ENCODE measurements at regions not wholly inside any gene's neighbourhood (a gene's known extent, or its start where the extent isn't known, plus 50 kb on each side); places are given as distances from the start of the nearest gene placed in this dataset.

GRCh38 chr2:88859461-88859860 lies 168.0 kb downstream of the RPIA start:
- Histone ChIP-seq H3K4me1 (peaks cover 0 to 7% (median 3%) of the 10 kb centered on the region in 3 donors), H3K27ac (no peak overlapping the region), H3K4me3 (peak overlapping the region in 1 of 4 donors; percentile 12), H3K9me3 (no peaks in the 10 kb centered on the region), H3K27me3 (no peaks in the 10 kb centered on the region), H3K36me3 (no peaks in the 10 kb centered on the region)
- intact Hi-C loops (cut with DNase I) = no loop called here
- 89 to 93% methylated on average over 10 to 16 of the region's 16 CpGs for WGBS, 2 donors
- TF ChIP-seq POLR2A (IDR thresholded peaks at IDR 0.05) = no peak
- TF ChIP-seq CTCF (IDR thresholded peaks at IDR 0.05) = no peak
- no peak for DNase-seq

DNA sequence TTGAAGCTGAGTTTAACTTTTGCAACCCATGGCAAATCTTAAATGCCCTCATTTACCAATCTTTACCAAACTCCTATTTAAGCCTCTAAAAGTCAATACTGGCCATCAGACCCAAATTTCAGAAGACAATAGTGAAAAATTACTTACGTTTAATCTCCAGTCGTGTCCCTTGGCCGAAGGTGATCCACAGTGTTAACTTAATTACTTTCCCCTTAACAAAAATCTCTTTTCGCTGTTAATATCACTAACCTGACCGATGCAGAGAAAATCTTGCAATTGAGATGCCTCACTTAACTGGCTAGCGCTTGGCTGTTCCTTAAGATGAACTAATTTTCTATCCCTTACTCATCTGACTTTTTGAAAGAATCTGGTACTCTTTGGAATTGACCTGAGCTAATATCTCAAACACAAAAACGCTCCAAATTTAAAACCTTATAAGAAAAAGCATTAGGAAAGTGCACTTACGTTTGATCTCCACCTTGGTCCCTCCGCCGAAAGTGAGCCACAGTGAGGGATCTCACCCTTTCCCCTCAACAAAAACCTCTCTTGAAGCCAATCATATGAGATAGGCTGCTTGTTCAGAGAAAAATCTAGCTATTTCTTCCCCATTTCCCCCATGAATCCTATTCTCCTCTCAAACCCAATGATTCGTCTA lies 169.1 kb downstream of the RPIA start:
- 68 to 83% methylated on average over 11 of the region's 11 CpGs for WGBS, 2 donors
- peak overlapping the region in 2 of 4 donors; percentile 5 to 18 for H3K4me3 ChIP-seq
- H3K4me1 ChIP-seq = peaks cover 0 to 7% (median 3%) of the 10 kb centered on the region in 3 donors
- no peaks in the 10 kb centered on the region for H3K36me3 ChIP-seq
- DNase-seq = no peak
- H3K27me3 ChIP-seq = no peaks in the 10 kb centered on the region
- intact Hi-C loops (cut with DNase I) = no loop called here
- H3K9me3 ChIP-seq = no peaks in the 10 kb centered on the region
- H3K27ac ChIP-seq = no peak overlapping the region
- TF ChIP-seq CTCF (IDR thresholded peaks at IDR 0.05) = no peak
- TF ChIP-seq POLR2A (IDR thresholded peaks at IDR 0.05) = no peak

- 30 to 36% methylated on average over 6 of the region's 6 CpGs for WGBS, 2 donors
- no peaks in the 10 kb centered on the region for H3K9me3 ChIP-seq
- H3K27ac ChIP-seq = no peak overlapping the region
- H3K36me3 ChIP-seq = no peaks in the 10 kb centered on the region
- TF ChIP-seq POLR2A (IDR thresholded peaks at IDR 0.05) (peak in 1 of 4 donors; percentile 21), CTCF (IDR thresholded peaks at IDR 0.05) (no peak)
- peaks cover 0 to 4% (median 0%) of the 10 kb centered on the region in 4 donors for H3K27me3 ChIP-seq
- no peak overlapping the region for H3K4me3 ChIP-seq
- DNase-seq = no peak
- intact Hi-C loops (cut with DNase I) = no loop called here
- no peaks in the 10 kb centered on the region for H3K4me1 ChIP-seq
These were observed 174.4 kb downstream of the RPIA start for GRCh38 chr2:88865801-88866371.

DNA sequence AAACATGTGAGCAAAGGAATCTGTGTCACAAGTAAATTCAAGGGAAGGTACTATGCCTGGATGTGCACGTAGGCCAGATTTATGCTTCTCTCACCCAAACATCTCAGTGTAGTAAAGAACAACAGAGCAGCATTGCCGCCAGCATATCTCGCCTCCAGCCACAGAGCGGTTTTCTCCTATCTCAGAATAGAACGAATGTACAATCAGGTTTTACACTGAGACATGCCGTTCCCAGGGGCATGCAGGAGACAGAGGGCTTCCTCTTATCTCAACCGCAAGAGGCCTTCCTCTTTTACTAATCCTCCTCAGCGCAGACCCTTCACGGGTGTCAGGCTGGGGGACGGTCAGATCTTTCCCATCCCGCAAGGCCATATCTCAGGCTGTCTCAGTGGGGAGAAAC lies 175.3 kb downstream of the RPIA start:
- peaks cover 0 to 8% (median 0%) of the 10 kb centered on the region in 4 donors for H3K27me3 ChIP-seq
- H3K4me3 ChIP-seq = no peak overlapping the region
- H3K27ac ChIP-seq = no peak overlapping the region
- no peaks in the 10 kb centered on the region for H3K36me3 ChIP-seq
- intact Hi-C loops (cut with DNase I) = no loop called here
- no peak for DNase-seq
- no peaks in the 10 kb centered on the region for H3K9me3 ChIP-seq
- WGBS, 2 donors = 56 to 61% methylated on average over 7 to 11 of the region's 11 CpGs
- no peaks in the 10 kb centered on the region for H3K4me1 ChIP-seq
- no peak for TF ChIP-seq POLR2A (IDR thresholded peaks at IDR 0.05)
- TF ChIP-seq CTCF (IDR thresholded peaks at IDR 0.05) = no peak

GRCh38 chr2:88868861-88869260 lies 177.4 kb downstream of the RPIA start:
- TF ChIP-seq POLR2A (IDR thresholded peaks at IDR 0.05) (no peak), CTCF (IDR thresholded peaks at IDR 0.05) (no peak)
- Histone ChIP-seq H3K36me3 (no peaks in the 10 kb centered on the region), H3K27ac (no peak overlapping the region), H3K4me3 (no peak overlapping the region), H3K4me1 (peaks cover 0 to 1% (median 0%) of the 10 kb centered on the region in 3 donors), H3K27me3 (peaks cover 0 to 27% (median 0%) of the 10 kb centered on the region in 4 donors), H3K9me3 (no peaks in the 10 kb centered on the region)
- 64 to 73% methylated on average over 1 of the region's 1 CpG for WGBS, 2 donors
- DNase-seq = no peak
- intact Hi-C loops (cut with DNase I) = no loop called here
